ENCODE measurements at regions not wholly inside any gene's neighbourhood (a gene's known extent, or its start where the extent isn't known, plus 50 kb on each side); places are given as distances from the start of the nearest gene placed in this dataset.
A peak's percentile ranks its signal among the peaks of the same experiment; 100 is the strongest.

DNA sequence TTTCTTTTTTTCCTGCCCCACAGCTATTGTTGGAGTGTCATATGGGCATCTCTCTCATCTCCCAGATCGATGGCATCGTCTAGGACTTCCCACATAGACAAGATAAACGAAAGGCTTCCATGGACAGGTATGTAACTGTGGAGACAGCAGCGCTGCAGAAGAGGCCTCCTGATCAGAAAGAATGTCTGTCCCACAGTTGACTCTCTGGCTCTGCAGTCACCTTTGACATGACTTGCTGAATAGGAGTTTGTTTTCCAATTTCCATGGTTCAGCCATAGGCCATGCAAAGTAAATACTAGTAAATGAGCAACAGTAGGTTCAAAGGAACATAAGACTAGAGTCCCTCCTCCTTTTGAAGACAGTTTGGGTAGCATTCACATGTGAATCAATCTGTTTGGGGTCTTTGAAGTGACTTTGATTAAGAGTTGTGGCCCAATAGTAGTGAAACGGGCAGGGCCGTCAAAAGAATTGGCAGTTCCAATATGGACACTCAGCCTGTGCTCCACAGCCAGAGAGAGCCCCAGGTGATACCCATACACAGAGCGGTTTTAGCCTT, 134.7 kb upstream of the IFNGR1 start:
- DNase-seq (ENCODE audit: low spot score) = no peak

DNA sequence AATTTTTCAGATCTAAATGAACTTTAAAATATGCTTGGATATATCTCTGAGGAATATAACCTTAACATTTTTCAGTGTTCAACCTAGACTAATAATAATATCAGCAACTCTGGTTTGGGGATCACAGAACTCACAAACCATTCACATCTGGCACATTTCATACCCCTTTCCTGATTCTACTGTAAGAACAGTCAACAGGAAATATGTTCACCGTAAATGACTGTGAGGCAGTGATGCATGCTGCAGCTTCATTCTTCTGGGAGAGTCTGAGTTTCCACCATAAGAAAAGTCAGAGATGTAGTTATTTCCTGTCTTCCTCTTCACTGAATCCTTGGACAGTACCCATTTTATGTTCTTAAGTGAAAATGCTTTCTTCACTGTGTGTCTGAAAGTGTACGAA, 134.2 kb upstream of the IFNGR1 start:
- DNase-seq (ENCODE audit: low spot score) = peak; percentile 7

DNA sequence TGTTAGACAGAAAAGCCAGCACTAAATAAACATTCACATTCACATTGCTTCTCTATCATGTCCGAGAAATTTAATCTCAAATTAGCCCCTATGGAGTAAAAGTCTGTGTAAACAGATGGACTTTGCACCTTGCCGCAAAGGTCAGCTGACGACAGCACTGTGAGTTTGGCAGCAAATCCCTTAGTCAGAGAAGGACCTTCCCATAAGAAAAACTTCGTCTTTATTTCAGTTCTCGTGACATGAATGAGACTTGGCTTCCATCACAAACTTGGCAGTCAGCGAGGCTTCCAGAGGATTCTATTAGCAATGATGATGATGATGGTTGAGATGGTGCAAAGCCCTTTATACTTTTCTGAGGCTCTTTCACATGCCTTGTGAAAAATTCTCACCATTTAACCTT, 133.7 kb upstream of the IFNGR1 start:
- no peak for DNase-seq (ENCODE audit: low spot score)

DNA sequence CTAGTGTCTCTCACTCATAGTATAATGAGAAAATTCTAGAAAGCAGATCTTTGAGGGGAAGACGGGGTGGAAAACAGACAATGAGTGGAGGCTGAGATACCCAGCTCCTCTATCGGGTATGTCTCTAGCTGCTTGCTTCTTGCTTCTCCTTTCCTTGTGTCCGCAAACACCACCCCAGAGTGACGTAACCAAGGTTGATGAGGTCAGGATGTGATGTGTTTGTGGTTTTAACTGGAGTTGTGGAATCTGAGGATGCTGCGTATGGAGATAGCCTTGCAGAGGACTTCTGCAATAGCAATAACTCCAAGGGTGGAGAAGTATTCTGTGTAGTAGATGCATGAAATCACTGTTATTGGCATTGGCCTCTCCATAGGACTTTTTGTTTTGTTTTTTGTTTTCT, 132.7 kb upstream of the IFNGR1 start:
- DNase-seq (ENCODE audit: low spot score) = no peak

DNA sequence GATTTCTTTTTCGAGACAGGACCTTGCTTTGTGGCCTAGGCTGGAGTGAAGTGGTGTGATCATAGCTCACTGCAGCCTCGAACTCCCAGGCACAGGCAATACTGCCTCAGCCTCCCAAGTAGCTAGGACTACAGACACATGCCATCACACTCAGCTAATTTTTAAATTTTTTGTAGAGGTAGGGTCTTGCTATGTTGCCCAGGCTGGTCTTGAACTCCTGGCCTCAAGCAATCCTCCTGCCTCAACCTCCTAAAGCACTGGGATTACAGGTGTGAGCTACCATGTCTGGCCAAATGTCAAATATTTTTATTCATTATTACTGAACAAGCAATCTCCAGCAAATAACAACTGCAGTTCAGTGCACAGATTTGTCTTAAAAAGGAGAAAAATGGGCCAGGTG, 131.7 kb upstream of the IFNGR1 start:
- DNase-seq (ENCODE audit: low spot score) = no peak

DNA sequence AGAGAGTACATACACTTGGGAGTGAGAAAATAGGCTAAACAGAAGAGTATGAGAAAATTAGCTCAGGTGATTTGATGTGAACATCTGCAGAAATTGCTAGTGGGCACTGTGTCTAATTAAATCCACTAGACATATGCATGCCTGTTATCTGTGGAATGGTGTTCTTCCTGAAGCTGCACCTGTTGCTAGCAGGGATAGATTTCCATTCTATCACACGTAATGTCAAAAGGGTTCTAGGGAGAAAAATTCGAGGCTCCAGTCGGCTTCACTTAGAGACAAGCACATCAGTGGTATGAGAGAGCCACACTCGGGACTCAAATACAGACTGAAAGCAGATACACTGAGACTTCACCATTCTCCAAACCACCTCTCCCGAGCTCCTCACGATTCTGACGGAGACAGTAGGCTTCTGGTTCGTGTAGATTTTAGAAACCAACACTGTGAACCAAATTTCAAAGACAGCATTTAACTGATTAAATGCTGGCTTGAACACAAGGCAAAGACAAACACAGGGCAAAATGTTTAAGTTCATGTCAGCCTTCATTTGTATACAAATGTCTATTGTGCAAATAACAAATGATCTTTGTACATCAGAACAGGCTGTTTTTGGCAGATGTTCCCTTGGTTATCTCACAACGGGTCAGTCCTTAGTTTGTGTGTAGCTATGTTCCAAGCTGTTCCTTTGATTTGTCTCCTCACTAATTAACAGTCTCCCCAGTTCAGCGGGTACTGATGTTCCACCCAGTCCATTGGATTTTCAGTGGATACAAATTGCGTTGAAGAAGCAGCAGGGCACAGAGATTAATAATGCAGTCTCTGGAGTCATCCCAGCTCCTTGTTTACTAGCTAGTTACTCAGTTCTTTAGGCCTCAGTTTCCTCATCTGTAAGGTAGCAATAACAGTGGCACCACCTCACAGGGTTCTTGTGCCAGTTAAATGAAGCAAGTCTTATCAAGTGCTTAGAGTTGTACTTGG, 131.0 kb upstream of the IFNGR1 start:
- DNase-seq (ENCODE audit: low spot score) = no peak

DNA sequence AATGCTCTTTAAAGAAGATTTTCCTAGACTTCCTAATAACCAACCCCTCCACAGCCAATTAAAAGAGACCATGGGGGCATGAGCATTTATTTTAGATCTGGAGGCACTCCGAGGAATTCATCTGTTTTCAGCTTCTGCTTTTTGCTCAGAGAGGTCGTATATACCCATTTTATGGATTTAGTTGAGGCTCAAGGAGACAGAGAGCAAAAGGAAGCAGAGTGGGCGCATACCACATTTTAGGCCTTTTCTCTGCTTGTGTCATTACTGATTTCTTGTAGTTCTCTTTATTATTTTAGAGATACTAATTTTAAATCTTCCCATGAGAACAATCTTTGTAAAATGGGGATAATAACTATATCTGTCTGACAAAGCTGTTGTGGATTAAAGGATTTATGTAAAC, 129.6 kb upstream of the IFNGR1 start:
- DNase-seq (ENCODE audit: low spot score) = no peak

DNA sequence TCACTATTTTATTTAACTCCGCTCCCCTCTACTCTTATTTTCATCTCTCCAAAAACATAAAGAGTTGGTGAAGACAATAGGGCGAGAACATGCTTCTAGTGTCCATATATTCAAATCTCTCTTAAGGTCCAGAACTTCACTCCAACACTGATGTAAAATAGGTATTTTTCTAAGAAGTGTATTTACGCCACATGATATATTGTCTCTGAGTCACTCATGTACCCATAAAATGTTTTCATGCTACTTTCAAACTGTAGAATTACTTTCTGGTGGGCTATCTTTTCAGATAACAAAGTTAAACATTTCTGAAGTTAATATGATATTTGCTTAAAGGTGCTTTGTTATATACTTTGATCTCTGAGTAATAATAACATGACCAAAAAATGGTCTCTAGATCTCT, 124.1 kb upstream of the IFNGR1 start:
- no peak for DNase-seq (ENCODE audit: low spot score)

DNA sequence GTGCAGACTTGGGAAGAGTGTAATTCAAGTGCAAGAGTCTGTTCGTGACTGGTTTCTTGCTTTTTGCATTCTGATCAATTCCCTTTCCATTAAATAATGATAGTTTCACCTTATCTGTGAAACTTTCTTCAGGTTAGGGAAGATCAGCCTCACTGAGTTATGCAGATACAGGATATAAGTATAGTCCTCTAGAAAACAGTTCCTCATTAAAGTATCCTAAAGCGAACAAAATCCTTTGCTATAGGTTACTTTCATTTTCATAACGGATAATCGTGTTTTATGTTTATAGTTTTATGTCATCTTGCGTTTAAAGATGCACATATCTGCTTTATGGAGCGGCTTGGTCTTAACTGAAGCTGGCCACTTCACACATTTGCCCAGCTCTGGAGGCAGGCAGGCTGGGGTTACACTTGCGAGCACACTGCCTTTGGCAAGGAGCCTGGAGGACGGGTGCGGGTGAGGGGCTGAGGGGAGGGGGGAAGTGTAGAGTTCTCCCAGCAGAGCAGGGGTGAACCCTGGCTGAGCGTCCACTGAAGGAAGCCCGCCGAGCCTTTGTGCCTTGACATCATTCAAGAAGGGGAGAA, 123.5 kb upstream of the IFNGR1 start:
- DNase-seq (ENCODE audit: low spot score) = no peak

DNA sequence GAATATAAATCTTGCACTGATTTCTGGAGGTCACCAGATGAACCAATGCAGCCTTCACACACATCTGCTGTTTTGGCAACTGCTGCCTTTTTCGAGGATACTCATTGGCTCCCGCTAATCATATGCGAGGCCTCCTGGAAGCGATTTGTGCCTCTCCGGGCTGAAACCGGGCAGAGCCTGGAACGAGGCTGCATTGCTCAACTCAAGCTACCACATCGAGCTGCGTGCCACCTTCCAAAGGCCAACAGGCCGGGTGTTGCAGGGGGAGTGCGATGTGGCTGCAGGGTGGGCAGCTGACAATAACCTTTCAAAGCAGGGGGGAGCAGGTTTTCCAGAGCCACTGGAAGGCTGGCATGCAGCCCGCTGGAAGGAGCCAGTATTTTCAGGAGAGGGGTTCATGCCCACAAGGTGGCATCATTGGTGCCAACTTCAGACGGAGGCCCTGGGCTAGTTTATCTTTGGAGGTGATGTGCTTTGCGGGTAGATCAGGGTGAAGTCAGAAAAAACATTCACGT, 122.6 kb upstream of the IFNGR1 start:
- peak; percentile 73 for DNase-seq (ENCODE audit: low spot score)

DNA sequence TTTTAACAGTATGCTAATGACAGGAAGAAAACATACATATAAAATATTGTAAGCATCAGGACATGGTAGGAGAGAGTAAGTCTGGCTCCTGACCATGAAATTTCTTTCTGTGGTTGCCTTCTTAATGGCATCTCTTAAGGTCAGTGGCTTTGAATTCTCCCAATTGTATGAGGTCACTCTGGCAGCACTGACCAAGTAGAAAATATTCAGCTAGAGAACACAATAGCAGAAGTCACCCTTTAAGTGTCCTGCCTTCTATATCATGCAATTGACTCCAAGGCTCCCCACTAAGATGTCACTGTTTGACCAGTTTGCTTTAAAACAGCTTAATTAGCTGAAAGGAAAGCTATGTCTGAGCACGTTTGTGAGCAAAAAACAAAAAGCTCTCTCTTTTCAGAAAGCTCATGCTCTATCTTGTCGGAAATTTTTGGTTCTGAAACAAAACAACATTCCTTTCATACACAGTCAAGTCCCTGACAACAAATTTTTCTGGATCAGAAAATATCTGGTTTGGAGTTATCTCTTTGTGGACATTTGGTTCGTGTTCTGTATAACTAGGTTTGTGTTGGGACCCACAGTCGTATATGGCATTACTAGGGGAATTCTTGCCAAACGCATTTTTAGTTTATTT, 120.9 kb upstream of the IFNGR1 start:
- DNase-seq (ENCODE audit: low spot score) = no peak

DNA sequence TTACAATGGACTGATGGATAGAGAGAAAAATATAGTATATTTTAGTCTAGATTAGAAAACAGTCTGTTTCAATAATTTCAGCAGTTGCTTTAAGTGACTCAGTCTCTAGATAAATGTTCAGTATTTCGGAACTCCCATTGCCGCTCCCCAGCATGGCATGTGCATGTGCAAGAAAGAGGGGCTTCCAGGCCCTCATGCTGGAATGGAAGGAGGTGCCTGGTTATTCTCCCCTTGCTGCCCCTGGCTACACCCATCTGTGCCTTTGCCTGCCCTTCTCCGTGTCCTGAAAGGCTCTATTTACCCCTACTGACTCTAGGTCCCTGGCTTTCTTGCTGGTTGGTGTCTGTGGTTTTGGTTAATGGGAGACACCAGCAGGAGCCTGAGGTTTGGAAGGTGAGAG, 115.7 kb upstream of the IFNGR1 start:
- DNase-seq (ENCODE audit: low spot score) = no peak

DNA sequence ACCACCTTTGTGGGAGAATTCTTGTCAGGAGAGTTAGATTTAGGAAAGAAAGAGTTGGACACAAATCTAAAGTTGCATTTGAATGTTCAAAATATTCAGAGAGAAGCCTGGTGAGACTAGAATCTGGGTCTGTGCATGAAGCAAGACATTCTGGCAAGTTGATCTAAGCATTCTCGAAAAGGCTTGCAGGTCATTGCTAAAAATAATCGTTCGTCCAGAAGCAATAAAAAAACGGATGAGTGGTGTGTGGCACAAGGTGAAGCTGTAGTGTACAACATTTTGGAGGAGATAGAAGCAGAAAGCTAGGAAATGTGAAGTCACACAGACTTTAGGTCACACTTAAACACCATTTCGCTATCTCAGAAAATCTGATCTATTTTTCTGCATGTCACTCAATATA, 114.9 kb upstream of the IFNGR1 start:
- no peak for DNase-seq (ENCODE audit: low spot score)

DNA sequence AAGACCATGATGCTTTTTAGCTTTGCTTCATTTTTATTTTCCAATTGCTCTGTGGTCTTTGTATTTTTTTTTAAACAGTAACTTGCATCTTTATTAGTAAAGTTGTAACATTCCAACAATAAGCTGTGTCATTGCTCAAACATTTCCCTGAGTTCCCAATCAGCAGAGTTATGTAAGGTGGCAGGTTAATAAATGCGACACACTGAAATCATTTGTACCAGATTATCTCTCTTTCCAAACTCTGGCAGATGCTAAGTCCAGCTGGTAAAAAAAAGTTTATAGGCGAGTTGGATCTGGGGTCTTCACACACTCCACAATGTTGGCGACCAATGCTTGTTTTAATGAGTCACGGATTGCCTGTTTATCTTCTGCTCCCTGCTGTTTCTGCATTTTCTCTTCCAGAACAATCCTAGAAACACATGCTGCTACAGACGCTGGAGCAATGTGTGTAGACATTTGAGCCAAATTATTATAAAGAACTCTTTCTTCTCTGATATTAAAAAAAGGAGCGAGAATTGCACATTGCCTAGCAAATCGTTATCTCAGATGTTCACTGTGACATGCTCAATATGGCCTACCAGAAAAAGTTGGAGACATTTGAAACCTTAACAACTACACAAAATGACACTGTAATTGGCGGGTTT, 113.6 kb upstream of the IFNGR1 start:
- no peak for DNase-seq (ENCODE audit: low spot score)

DNA sequence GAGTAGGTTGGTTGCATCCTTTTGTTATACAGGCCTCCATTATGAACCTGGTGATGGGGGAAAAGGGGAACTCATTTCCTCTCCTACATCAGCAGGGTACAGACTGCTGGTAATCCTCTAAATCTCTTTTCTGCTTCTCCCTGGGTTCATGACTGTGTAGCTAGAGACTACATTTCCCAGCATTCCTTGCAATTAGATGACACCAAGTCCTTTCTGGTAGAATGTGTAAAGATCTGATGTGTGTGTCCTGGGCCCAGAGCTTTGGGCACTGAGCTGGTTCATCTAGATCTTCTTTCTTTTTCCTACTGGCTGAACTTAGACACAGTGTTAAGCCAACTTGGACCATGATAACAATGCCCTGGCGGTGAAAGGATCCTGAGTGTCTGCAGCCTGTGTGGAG, 104.7 kb upstream of the IFNGR1 start:
- DNase-seq (ENCODE audit: low spot score) = no peak

DNA sequence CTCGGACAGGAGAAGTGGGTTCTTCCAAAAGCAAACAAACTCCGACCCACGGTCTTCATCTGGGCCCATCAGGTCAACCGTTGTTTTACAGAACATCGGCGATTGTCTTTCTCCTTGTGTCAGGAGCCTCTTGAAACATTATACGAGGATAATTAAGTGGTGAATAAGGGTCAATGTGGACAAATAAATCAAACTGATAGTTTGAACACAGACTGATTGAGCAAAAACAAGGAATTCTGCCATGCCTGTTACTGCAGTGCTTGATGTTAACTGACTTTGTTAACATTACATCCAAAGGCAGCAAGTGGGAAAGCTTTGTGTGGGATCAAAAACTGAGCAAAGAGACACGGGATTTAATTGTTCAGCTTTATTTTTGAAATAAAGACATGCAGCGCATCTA, 101.1 kb upstream of the IFNGR1 start:
- no peak for DNase-seq (ENCODE audit: low spot score)

DNA sequence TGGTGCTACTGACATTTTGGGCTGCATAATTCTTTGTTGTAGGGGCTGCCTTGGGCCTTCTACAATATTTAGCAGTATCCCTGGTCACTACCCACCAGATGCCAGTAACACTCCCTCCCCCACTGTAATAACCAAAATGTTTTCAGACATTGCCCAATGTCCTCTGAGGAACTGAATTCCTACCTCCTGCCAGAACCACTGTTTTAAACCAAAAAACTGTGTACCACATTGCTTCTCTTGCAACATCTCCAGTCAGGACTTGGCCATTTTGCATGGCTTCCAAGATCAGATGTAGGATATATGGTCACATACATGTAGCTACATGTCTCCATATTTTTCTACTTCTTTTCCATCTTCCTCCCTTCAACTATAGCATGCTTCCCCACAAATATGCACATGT, 97.4 kb upstream of the IFNGR1 start:
- DNase-seq (ENCODE audit: low spot score) = no peak

DNA sequence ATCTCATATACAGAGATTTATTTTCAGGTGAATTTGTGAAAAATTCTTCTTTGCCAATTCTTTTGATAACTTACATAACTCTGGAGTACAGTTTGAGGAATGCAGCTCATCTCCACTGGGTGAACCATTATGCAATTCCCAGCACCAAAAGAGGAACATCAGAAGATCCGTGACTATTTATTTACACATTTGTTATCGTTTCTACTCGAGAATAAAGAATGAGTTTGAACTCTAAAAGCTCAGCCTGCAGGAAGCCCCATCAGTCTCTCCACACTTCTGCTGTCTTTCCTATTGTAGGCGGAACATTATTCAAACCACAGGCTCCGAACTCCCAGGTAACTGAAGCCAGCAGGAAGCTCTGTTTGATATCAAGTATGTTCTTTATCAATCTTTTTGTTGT, 95.9 kb upstream of the IFNGR1 start:
- DNase-seq (ENCODE audit: low spot score) = no peak

DNA sequence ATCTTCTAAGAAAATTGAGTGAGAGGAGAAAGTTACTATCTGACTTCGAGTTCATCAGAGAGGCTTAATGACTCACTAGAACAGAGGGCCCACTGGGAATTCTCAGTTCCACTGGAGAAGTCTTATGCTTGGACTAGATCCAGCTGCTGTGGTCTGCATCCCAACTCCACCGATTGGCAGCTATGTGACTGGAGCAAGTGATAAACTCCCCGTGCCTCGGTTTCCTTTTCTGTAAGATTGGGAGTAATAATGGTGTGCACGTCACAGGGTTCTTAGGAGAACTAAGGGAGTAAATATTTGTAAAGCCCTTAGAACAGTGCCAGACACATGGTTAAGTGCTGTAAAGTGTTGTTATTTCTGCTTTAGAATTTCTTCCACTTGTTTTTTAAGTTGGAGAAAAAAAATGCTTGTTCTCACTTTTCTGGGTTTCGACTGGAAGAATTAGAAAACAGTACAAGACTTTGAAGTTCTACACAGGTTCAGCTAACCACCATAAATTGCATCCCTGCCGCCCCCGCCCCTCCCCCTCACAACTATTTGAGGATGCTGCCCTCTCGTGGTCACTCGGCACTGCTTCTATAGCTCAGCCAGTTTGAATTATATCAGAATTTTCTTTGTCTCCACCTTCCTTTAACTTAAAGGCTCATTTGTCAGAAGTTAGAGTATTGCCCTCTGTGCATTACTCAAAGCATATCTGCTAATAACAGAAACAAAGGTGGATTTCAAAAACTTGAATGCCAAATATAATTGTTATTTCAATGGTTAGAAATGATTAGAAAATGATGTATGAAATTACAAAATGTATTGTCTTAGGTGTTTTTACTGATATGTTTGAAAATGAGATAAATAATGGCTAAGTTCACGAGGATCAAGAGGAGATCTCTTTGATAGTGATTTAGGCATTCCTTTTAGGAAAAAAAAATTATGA, 95.0 kb upstream of the IFNGR1 start:
- DNase-seq (ENCODE audit: low spot score) = peak; percentile 68

DNA sequence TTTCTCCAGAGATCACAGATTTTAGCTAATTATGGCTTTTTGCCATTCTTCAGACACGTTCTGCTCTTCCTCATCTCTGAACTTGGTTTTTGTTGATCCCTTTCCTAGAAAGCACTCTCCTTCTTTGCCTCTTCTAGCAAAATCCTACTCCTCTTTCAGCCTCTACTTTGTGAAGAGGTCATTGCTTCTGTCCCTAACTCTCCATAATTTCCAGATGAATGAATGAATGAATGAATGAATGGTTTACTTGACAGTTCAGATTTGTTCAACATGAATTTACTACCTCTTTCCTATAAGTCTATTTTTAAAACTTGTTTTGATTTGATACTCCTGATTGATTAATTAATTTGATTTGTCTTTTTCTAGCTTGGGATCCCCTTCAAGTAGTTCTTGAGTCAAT, 94.0 kb upstream of the IFNGR1 start:
- DNase-seq (ENCODE audit: low spot score) = no peak

DNA sequence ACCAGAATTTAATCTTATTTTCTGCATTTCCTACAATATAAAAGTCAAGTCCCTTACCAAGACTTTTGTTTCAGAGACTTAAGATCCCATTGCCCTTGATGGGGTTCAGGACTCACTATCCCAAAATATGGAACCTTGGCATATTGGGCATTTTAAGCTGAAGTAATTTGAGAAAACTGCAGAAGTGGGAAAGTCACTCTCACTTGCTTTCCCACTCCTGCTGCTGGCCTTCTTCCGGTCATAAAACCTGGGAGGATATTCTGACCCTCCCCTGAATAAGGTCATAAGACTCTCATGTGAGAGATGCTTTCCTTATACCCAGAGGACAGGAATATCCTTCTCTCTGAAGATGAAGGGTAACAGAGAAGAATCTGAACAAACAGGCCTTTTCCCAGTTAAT, 92.8 kb upstream of the IFNGR1 start:
- DNase-seq (ENCODE audit: low spot score) = no peak
